Central memory CD8-positive, alpha-beta T cell (primary cell): ENCODE measurements at regions not wholly inside any gene's neighbourhood (a gene's known extent, or its start where the extent isn't known, plus 50 kb on each side); places are given as distances from the start of the nearest gene placed in this dataset.
A peak's percentile ranks its signal among the peaks of the same experiment; 100 is the strongest.
"Not testable (repeated sequence)": the region's sequence is repeated elsewhere in the genome, so short reads cannot be mapped to it uniquely, and the experiment has no call there.

Source experiments
- ATAC-seq: fragments of 150-1000 bp; cut with Tn5 transposase; replicated peaks from 2 replicates; pipeline ENCODE4 v1.10.0; 2022; ENCODE audit warnings: mild to moderate bottlenecking, moderate FRiP score, moderate number of reproducible peaks; ENCODE audit not compliant: poor library complexity, severe bottlenecking; ENCODE audit errors: extremely low read depth
- DNase-seq, 2 donors: peaks; one replicate each; pipeline ENCODE4 v3.0.0; 2021; ENCODE audit warnings: low spot score in 2 of 2
- H3K27ac Mint-ChIP-seq: one replicate; pipeline ENCODE4 v1.8.0; 2022; ENCODE audit warnings: low read depth, mild to moderate bottlenecking, moderate library complexity, mixed read lengths
- H3K27me3 Mint-ChIP-seq: one replicate; pipeline ENCODE4 v1.8.0; 2022; ENCODE audit warnings: mixed read lengths
- H3K36me3 Mint-ChIP-seq: one replicate; pipeline ENCODE4 v1.8.0; 2022; ENCODE audit warnings: mild to moderate bottlenecking, moderate library complexity, mixed read lengths; ENCODE audit not compliant: insufficient read depth
- H3K4me1 Mint-ChIP-seq: one replicate; pipeline ENCODE4 v1.8.0; 2022; ENCODE audit warnings: mixed read lengths
- H3K4me3 Mint-ChIP-seq: one replicate; pipeline ENCODE4 v1.8.0; 2022; ENCODE audit warnings: mild to moderate bottlenecking, moderate library complexity, mixed read lengths
- H3K9me3 Mint-ChIP-seq: one replicate; pipeline ENCODE4 v1.8.0; 2022; ENCODE audit warnings: mixed read lengths

GRCh38 chr5:56676091-56676768 is 139.1 kb upstream of the MAP3K1 start:
- H3K27me3 Mint-ChIP-seq = no peaks in the 10 kb centered on the region
- no peaks in the 10 kb centered on the region for H3K4me1 Mint-ChIP-seq
- no peak for ATAC-seq
- H3K9me3 Mint-ChIP-seq = no peaks in the 10 kb centered on the region
- H3K36me3 Mint-ChIP-seq = no peaks in the 10 kb centered on the region
- no peak overlapping the region for H3K27ac Mint-ChIP-seq
- no peak overlapping the region for H3K4me3 Mint-ChIP-seq
- no peak for DNase-seq

GRCh38 chr5:56674441-56674840 is 140.9 kb upstream of the MAP3K1 start:
- Mint-ChIP-seq H3K36me3 (no peaks in the 10 kb centered on the region), H3K27ac (no peak overlapping the region), H3K27me3 (no peaks in the 10 kb centered on the region), H3K4me1 (peaks cover 11% of the 10 kb centered on the region), H3K9me3 (no peaks in the 10 kb centered on the region), H3K4me3 (no peak overlapping the region)
- DNase-seq (no peak), ATAC-seq (no peak)

DNA sequence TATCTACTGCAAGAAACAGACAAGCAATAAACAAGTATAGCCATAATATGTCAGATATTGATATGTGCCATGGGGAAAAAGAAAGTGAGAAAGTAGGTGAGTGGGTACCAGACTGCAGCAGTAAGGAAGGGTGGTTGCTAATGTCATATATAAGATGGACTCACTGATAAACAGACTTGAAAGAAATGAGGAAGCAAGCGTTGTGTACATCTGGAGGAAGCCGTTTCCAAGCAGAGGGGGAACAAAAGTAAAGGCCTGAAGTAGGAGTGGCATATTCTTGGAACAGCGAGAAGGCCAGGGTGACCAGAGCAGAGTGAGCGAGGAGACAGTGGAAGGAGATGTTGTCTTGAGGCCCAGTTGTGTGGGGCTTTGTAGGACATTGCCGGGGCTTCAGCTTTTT is 142.2 kb upstream of the MAP3K1 start:
- DNase-seq (no peak), ATAC-seq (no peak)
- Mint-ChIP-seq H3K4me3 (no peak overlapping the region), H3K27me3 (no peaks in the 10 kb centered on the region), H3K4me1 (peaks cover 13% of the 10 kb centered on the region), H3K9me3 (no peaks in the 10 kb centered on the region), H3K27ac (no peak overlapping the region), H3K36me3 (no peaks in the 10 kb centered on the region)

GRCh38 chr5:56671571-56671970 is 143.8 kb upstream of the MAP3K1 start:
- H3K36me3 Mint-ChIP-seq = no peaks in the 10 kb centered on the region
- H3K9me3 Mint-ChIP-seq = no peaks in the 10 kb centered on the region
- peaks cover 9% of the 10 kb centered on the region for H3K27me3 Mint-ChIP-seq
- no peak for DNase-seq
- H3K4me1 Mint-ChIP-seq = peaks cover 13% of the 10 kb centered on the region
- H3K4me3 Mint-ChIP-seq = no peak overlapping the region
- no peak overlapping the region for H3K27ac Mint-ChIP-seq
- no peak for ATAC-seq

GRCh38 chr5:56670916-56671315 is 144.4 kb upstream of the MAP3K1 start:
- H3K27ac Mint-ChIP-seq = peak overlapping the region; percentile 78
- DNase-seq (no peak), ATAC-seq (no peak)
- peaks cover 13% of the 10 kb centered on the region for H3K4me1 Mint-ChIP-seq
- H3K4me3 Mint-ChIP-seq = no peak overlapping the region
- H3K9me3 Mint-ChIP-seq = no peaks in the 10 kb centered on the region
- H3K27me3 Mint-ChIP-seq = peaks cover 16% of the 10 kb centered on the region
- H3K36me3 Mint-ChIP-seq = no peaks in the 10 kb centered on the region

GRCh38 chr5:56669534-56670483 is 145.5 kb upstream of the MAP3K1 start:
- no peaks in the 10 kb centered on the region for H3K36me3 Mint-ChIP-seq
- peaks cover 27% of the 10 kb centered on the region for H3K27me3 Mint-ChIP-seq
- ATAC-seq = peak; percentile 86
- no peak overlapping the region for H3K4me3 Mint-ChIP-seq
- H3K4me1 Mint-ChIP-seq = peaks cover 13% of the 10 kb centered on the region
- peaks cover 4% of the 10 kb centered on the region for H3K9me3 Mint-ChIP-seq
- peak overlapping the region; percentile 78 for H3K27ac Mint-ChIP-seq
- DNase-seq = peak in 1 of 2 donors; percentile 27

GRCh38 chr5:56668996-56669395 is 146.4 kb upstream of the MAP3K1 start:
- no peak for DNase-seq
- no peak for ATAC-seq
- H3K4me3 Mint-ChIP-seq = no peak overlapping the region
- no peak overlapping the region for H3K27ac Mint-ChIP-seq
- H3K27me3 Mint-ChIP-seq = peaks cover 30% of the 10 kb centered on the region
- no peaks in the 10 kb centered on the region for H3K36me3 Mint-ChIP-seq
- peaks cover 13% of the 10 kb centered on the region for H3K4me1 Mint-ChIP-seq
- H3K9me3 Mint-ChIP-seq = peaks cover 4% of the 10 kb centered on the region

DNA sequence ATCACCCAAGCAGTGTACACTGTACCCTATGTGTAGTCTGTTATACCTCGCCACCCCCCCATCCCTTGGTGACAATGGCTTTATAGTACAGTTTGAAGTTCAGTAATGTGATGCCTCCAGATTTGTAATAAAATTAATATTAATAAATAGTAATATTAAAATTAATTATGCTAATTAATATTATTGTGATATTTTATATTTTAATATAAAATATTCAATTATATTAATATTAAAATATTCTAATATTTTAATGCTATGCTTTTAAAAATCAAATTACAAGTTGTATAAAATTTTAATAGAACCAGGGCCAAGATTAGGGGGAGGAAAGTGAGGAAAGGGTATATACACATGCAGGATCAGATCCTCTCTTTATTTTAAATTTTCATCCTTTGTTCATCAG is 147.7 kb upstream of the MAP3K1 start:
- peaks cover 4% of the 10 kb centered on the region for H3K9me3 Mint-ChIP-seq
- H3K36me3 Mint-ChIP-seq = no peaks in the 10 kb centered on the region
- no peak overlapping the region for H3K4me3 Mint-ChIP-seq
- ATAC-seq (no peak), DNase-seq (no peak)
- no peak overlapping the region for H3K27ac Mint-ChIP-seq
- peaks cover 13% of the 10 kb centered on the region for H3K4me1 Mint-ChIP-seq
- H3K27me3 Mint-ChIP-seq = peaks cover 30% of the 10 kb centered on the region

DNA sequence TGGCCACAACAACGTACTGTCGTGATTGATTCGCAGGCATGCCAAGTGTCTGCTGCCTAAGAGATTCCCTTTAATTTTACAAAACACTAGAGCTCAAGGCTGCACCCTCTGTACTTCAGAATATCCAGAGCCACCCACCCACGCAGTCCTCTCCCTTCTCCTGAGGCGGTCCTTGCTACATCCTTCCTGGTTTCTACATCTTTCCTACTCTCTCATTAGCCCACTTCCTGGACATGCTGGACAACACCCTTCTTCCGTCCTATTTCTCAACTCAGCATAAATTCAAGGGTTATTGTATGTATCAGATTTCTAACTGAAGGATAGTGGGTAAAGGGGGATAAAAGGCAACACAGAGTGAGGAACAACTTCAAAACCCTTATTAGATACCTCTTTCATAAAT is 148.4 kb upstream of the MAP3K1 start:
- H3K36me3 Mint-ChIP-seq = no peaks in the 10 kb centered on the region
- peaks cover 13% of the 10 kb centered on the region for H3K4me1 Mint-ChIP-seq
- H3K27me3 Mint-ChIP-seq = peaks cover 30% of the 10 kb centered on the region
- DNase-seq (no peak), ATAC-seq (no peak)
- no peak overlapping the region for H3K4me3 Mint-ChIP-seq
- no peak overlapping the region for H3K27ac Mint-ChIP-seq
- H3K9me3 Mint-ChIP-seq = peaks cover 4% of the 10 kb centered on the region

GRCh38 chr5:56665117-56665516 is 150.2 kb upstream of the MAP3K1 start:
- H3K4me1 Mint-ChIP-seq, H3K36me3 Mint-ChIP-seq, H3K27ac Mint-ChIP-seq, ATAC-seq, H3K4me3 Mint-ChIP-seq, H3K9me3 Mint-ChIP-seq, DNase-seq: not testable (repeated sequence)
- peaks cover 39% of the 10 kb centered on the region for H3K27me3 Mint-ChIP-seq

DNA sequence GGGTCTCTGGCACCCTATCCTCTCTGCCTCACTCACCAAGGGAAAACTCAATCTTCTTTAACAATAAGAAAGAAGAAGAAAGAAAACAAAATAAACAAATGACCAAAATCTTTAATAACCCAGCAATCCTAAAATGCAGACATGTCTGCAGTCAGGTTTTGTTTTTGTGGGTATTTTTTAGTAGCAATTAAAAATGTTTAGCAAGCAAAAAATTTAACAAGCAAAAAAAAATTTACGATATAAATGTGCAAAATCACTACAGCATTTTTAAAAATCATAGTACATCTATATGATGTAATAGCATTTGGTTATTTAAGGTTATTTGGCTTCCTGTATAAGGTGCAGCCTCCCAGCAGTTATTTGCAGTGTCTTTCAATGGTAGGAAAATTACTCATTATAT is 151.3 kb upstream of the MAP3K1 start:
- ATAC-seq = no peak
- peaks cover 50% of the 10 kb centered on the region for H3K27me3 Mint-ChIP-seq

DNA sequence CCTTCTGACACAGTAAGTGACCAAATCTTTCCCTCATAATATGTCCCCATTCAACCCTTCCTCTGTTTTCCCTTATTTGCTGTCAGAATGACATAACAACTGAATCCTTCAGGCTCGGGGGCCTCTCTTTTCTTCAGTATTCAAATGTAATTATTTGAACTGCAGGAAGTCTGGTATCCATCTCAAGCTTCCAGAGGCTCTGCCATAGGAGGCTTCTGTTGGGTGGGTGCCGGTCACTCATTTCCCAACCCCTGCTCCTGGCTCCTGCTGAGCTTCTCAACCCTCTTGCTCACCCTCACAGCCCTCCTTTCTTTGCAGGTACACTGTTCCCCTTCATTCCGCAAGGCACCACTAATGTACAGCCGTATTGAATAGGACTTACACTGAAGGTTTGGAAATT is 151.8 kb upstream of the MAP3K1 start:
- H3K4me1 Mint-ChIP-seq = no peaks in the 10 kb centered on the region
- DNase-seq (no peak), ATAC-seq (no peak)
- H3K27me3 Mint-ChIP-seq = peaks cover 55% of the 10 kb centered on the region
- H3K36me3 Mint-ChIP-seq = no peaks in the 10 kb centered on the region
- no peak overlapping the region for H3K4me3 Mint-ChIP-seq
- no peak overlapping the region for H3K27ac Mint-ChIP-seq
- peaks cover 4% of the 10 kb centered on the region for H3K9me3 Mint-ChIP-seq

More for the DNA sequence above, 151.3 kb upstream of the MAP3K1 start:
- Mint-ChIP-seq H3K4me1 (no peaks in the 10 kb centered on the region), H3K9me3 (peaks cover 4% of the 10 kb centered on the region), H3K27ac (no peak overlapping the region), H3K36me3 (no peaks in the 10 kb centered on the region), H3K4me3 (no peak overlapping the region)
- DNase-seq = no peak

- DNase-seq = no peak
- Mint-ChIP-seq H3K4me3 (no peak overlapping the region), H3K27ac (no peak overlapping the region), H3K27me3 (peaks cover 59% of the 10 kb centered on the region), H3K36me3 (no peaks in the 10 kb centered on the region), H3K9me3 (peaks cover 4% of the 10 kb centered on the region), H3K4me1 (no peaks in the 10 kb centered on the region)
- no peak for ATAC-seq
Observed at GRCh38 chr5:56662893-56663292, 152.5 kb upstream of the MAP3K1 start.
